ENCODE measurements at regions not wholly inside any gene's neighbourhood (a gene's known extent, or its start where the extent isn't known, plus 50 kb on each side); places are given as distances from the start of the nearest gene placed in this dataset.

GRCh38 chr1:234845836-234846235 lies 235.9 kb upstream of the IRF2BP2 start:
- TF ChIP-seq CTCF (IDR thresholded peaks at IDR 0.05; ENCODE audit: poor library complexity, severe bottlenecking) (no peak), SMC3 (conservative IDR thresholded peaks at IDR 0.05; ENCODE audit: poor library complexity) (no peak), POLR2AphosphoS5 (IDR thresholded peaks at IDR 0.05) (no peak), EP300 (conservative IDR thresholded peaks at IDR 0.05; ENCODE audit: poor library complexity, severe bottlenecking) (no peak), EZH2 (IDR thresholded peaks at IDR 0.05; ENCODE audit: borderline replicate concordance, insufficient read depth, low read length, poor library complexity, severe bottlenecking) (no peak), TAF1 (IDR thresholded peaks at IDR 0.05; ENCODE audit: low read depth) (no peak)

Measured in neural cell (in vitro differentiated cells).